ENCODE measurements at regions not wholly inside any gene's neighbourhood (a gene's known extent, or its start where the extent isn't known, plus 50 kb on each side); places are given as distances from the start of the nearest gene placed in this dataset.

DNA sequence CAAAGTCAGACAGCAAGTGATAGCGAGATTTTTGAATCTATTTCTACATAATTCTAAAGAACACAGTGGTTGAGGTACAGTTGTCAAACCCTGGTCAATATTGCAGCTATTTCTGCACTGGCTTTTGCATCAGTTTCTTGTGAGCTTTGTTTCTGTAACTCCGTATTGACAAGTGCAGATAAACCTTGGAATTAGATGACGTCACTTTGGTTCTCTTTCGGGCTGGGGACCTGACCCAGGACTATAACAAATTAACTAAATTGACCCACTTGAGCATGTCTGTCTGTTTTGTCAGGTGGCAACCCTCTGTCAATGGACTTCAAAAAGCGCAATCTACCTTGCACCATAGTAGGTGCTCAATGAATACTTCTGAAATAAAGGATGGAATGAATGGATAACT is 418.4 kb upstream of the SGCD start (continued):
- TF ChIP-seq CBX8 (IDR thresholded peaks at IDR 0.05; ENCODE audit: borderline replicate concordance, low read depth, low read length) (no peak), GABPA (IDR thresholded peaks at IDR 0.05; ENCODE audit: borderline replicate concordance, insufficient read depth, low read length) (no peak), EGR1 (IDR thresholded peaks at IDR 0.05; ENCODE audit: borderline replicate concordance, low read depth, low read length) (no peak), POLR2A (IDR thresholded peaks at IDR 0.05; ENCODE audit: control extremely low read depth in 1 of 2, low read depth in 2 of 2, low read length in 2 of 2) (no peak), TAF7 (optimal IDR thresholded peaks at IDR 0.05; ENCODE audit: borderline replicate concordance, low read depth, low read length) (no peak)

Measured in H1 (cell line).